AG20443 (cell line): ENCODE measurements at regions not wholly inside any gene's neighbourhood (a gene's known extent, or its start where the extent isn't known, plus 50 kb on each side); places are given as distances from the start of the nearest gene placed in this dataset.
"Not testable (repeated sequence)": the region's sequence is repeated elsewhere in the genome, so short reads cannot be mapped to it uniquely, and the experiment has no call there.

Experiments
- DNase-seq: peaks from one replicate; pipeline ENCODE4 v3.0.0; 2012; ENCODE audit warnings: low spot score, mixed read lengths

DNA sequence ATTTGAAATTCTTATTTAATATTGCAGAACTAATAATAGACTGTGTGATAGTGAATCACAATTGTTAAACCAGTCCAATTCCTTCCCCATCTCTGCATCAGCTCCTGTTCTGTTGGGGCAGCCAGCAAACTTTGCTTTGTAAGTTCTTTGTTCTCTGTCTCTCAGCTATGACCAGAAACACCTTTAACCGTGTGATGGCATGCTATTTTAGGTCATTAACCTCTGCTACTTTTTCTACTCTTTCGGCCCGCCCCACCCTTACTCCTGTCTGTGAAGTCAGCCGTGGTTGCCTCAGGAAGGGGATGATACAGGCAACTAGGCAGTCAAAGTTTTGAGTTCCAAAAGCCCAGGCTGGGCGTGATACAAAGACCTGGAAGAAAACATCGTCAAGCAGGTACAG is 51.3 kb upstream of the EGFL6 start:
- DNase-seq: no peak

GRCh38 chrX:13515211-13515930 is 54.0 kb upstream of the EGFL6 start:
- peak; percentile 18 for DNase-seq

- DNase-seq: no peak
These were observed 57.5 kb upstream of the EGFL6 start for GRCh38 chrX:13511944-13512330.

DNA sequence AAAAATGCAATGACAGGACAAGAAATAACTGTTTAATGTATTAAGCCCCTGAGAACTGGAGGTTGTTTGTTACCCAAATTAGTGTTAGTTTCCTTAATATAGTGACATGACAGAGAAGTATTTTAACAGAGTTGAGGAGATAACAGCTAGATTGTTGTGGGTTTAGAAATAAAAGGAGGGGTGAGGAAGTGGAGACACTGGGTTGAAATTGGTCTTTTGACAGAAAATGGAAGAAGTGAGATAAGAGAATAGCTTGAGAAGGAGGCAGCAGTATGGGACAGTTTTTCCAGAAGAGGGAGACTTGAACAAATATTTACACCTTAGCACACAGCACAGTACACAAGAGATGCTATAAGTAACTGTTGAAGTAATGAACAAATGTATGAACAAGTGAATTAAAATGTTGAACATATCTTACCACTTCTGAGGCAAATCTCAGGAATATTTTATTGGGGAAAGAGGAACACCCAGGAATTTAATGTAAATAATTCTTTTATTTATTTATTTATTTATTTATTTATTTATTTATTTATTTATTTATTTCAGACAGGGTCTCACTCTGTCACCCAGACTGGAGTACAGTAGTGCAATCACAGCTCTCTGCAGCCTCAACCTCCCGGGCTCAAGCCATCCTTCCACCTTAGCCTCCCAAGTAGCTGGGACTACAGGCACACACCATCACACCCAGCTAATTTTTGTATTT is 58.0 kb upstream of the EGFL6 start:
- DNase-seq: no peak

GRCh38 chrX:13507893-13508292 is 61.5 kb upstream of the EGFL6 start:
- no peak for DNase-seq

- peak; percentile 49 for DNase-seq
These were observed 62.8 kb upstream of the EGFL6 start for GRCh38 chrX:13506574-13506973.

DNA sequence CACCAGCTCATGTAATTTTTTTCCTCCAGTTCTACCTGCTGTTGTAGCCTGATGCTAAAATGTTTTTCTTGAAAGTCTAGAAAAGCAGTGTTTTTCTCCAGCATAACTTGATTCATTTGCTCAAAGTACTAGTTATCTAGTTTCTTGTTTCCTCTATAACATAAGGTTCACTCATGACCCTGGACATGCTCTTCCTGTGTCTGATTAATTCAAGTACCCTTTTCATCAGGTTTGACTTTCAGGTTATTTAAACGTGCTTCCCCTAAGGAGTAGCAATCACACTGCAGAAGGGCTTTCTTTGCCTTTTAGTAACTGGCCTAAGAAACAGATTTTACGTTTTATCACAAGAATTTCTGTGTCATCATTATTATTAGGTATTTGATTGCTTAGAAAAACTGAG is 66.8 kb upstream of the EGFL6 start:
- DNase-seq: no peak

DNA sequence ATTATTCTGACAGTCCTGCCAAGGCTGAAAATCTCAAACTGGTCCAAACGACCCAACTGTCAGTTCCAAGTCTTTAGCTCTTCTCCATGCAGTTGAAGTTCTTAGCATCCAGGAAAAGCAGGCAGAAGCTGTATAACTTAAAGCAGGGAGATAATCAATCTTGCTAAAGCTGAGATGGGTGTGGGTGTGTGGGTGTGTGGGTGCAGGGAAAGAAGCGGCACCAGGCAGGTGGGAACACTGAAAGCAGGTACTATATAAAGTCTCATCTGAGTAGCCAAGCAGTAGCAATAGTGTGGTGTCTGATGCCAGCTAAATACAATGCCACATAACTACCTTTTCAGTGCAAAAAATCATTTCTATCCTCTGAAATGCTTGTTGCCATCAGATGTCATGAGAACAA is 69.7 kb upstream of the EGFL6 start:
- no peak for DNase-seq

DNA sequence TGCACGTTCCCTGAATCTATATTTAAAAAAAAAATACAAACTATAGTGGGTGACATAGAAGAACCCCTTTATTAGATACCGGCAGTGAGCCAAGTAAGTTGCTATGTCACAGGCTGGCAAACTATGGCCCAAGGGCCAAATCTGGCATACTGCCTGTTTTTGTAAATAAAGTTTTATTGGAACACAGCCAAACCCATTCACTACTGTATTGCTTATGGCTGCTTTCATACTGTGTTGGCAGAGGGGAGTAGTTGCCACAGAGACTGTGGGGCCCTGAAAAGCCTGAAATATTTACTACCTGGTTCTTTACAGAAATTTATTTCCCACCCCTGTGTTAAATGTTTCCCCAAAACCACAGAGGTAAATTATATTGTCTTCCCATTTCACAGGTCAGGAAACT is 71.2 kb upstream of the EGFL6 start:
- DNase-seq: no peak

GRCh38 chrX:13495232-13495631 is 74.2 kb upstream of the EGFL6 start:
- DNase-seq: no peak

DNA sequence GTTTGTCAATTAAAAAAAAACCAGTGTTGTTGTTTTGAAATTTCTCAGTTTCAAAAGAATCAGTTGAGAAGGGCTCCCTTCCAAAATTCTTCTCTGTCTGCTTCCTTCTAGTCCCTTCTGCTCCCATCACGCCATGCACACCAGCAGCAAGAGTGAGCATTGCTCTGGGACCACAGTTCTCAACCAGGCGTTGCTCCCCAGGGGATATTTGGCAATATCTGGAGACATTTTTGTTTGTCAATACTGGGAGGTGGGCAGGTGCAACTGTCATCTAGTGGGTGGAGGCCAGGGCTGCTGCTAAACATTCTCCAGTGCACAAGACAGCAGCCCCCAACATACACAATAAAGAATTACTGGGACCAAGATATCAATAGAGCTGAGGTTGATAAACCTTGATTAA is 74.8 kb upstream of the EGFL6 start:
- DNase-seq: no peak

- no peak for DNase-seq
These were observed 75.7 kb upstream of the EGFL6 start for GRCh38 chrX:13493659-13494058.

- DNase-seq: no peak
These were observed 77.1 kb upstream of the EGFL6 start for GRCh38 chrX:13492286-13492685.

DNA sequence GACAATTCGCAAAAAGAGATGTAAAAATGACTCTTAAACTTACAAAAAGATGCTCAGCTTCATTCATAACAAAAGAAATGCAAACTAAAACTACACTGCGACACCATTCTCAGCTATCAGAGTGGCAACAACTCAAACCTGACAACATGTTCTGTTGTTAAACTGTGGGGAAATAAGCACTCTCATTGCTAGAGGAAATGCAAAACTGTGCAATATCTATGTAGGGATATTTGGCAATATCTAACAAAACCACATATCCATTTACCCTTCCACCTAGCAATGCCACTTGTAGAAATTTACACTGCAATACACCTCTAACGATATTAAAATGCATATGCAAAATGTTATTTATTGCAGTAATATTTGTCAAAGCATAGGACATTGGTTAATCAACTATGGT is 78.3 kb upstream of the EGFL6 start:
- DNase-seq: no peak

DNA sequence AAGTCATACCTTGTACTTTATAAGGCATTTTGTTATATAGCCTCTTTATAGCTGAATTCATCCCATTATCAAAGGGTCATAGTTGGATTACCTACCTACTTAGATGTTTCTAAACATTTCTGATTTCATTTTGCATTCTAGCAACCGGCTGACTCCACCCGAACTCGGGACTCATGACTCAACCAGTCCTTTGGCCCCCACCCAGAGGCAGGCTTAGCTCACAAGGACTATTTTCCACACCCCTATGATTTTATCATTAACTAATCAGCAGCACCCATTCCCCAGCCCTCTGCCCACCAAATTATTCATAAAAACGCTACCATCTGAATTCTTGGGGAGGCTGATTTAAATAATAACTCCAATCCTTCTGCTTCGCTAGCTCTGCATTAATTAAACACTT is 79.9 kb upstream of the EGFL6 start:
- peak; percentile 32 for DNase-seq

DNA sequence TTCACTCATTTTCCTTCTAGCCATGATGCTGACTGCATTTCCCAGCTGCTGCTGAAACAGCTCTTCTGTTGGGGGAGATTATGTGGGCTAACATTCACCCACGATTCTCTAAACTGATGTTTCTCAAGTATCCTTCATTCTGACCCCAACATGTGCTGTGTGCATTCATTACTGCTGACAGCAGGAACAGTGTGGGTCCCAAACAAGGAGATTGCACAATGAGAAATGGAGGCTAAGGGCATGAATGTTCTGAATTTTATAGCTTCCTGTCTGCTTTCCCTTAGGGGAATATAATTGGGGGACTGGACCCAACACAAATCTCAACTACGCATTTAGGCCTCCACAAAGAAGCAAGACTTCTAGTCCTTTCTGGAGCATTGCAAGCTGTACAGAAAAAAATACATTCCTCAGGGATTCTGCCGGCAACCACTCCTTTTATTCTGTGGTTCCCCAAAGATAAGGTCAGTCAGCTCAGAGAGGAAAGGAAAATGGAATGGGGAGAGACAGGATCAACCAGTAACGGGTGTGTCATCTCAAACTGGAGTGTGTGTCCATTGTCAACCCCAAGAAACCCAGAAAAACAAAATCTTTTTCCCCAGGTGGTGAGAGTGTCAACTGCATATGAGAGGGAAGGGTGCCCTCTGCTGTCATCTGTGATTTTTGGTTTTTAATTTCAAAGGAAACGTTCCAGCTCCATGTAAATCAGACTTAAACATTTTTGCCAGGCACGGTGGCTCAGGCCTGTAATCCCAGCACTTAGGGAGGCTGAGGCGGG is 81.5 kb upstream of the EGFL6 start:
- DNase-seq: peak; percentile 42

DNA sequence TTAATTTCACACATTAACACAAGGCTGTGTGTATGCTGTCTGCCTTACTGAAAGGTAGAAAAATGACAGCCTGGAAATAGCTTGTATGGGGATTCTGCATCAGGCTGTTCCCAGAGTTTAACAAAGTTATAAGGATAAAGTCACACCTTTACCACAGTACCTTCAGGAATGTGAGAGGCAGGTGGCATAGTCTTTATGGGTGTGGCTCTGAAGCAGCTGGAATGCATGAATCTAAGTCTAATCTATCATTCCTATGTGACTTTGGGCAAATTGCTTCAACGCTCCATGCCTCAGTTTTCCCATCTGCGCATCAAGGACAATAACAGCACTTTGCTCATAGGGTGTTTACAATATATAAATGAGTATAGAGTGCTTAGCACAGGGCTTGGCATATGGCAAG is 84.2 kb upstream of the EGFL6 start:
- no peak for DNase-seq

GRCh38 chrX:13483773-13484172 is 85.6 kb upstream of the EGFL6 start:
- DNase-seq: no peak

DNA sequence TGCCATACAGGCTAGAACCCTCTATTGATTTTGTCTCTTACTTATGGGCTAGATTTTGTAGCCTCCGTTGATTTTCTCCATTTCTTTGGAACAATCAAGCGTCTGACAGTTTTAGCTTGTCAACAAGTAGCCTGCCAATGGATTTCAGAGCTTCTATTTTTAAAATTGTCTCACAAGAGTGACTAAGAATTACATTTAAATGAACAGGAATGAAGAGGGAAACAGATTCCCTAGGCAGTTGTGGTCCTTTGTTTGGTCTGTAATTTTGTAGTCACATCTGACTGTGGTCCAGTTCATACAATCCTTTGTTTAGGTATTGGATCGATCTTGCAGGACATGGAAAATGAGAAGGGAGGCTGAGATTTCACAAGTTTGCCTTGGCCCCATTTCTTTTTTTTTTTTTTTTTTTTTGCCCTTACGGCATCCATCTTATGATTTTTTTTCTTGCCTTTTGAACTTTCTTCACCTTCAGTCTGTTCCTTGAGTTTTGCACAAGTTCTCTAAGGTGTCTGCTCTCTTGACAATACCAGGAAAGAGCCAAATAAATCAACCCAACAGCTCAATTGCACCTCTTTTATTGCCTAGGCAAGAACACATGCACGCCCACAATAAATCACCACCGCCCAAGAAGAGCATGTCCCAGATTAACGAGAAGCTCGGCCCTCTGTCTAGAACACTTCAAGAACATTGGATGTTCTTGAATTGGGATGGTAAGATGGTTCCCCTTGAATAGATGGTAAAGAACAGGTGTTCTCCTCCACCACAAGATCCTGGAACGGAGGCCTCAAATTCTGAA is 86.5 kb upstream of the EGFL6 start:
- DNase-seq: no peak

GRCh38 chrX:13480780-13481179 is 88.6 kb upstream of the EGFL6 start:
- not testable (repeated sequence) for DNase-seq

GRCh38 chrX:13479452-13479813 is 90.0 kb upstream of the EGFL6 start:
- DNase-seq: no peak

DNA sequence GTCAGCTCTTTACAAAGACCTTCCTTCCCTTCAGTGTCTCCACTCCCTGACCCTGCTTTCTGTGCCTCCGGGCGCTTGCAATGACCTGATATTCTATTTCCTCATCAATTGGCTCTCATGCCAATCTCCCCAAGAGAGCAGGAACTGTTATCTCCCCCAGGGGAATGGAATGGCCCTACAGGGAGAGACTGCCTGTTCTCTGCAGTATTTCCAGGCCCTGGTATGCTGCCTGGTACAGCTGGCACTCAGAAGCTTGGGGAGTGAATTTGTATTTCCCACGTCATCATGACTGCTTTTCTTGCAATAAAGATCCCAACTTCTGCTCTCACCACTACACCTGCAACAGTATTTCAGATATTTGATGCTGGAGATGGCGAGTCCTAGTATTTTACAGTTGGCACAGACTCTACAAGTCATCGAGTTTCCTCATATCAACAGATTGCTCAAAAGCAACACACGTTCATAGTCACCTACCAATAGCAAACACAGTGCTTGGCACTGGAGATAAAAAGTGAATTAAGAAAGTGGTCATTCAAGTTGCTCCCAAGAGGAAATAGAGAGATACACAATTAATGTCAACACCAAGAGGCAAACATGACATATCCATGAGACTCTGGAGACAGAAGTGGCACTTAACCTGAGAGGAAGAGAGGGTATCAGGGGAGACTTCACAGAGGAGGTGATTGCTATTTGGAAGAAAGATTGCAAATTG is 90.5 kb upstream of the EGFL6 start:
- no peak for DNase-seq
